ENCODE measurements at regions not wholly inside any gene's neighbourhood (a gene's known extent, or its start where the extent isn't known, plus 50 kb on each side); places are given as distances from the start of the nearest gene placed in this dataset.

- H3K9me3 ChIP-seq, result no peaks in the 10 kb centered on the region
- H3K27me3 ChIP-seq, result no peaks in the 10 kb centered on the region
- TF ChIP-seq CTCF (IDR thresholded peaks at IDR 0.05), result no peak
- no peak overlapping the region for H3K27ac ChIP-seq
- no peak for DNase-seq
- no peaks in the 10 kb centered on the region for H3K36me3 ChIP-seq
- intact Hi-C loops (cut with DNase I; ENCODE audit: low total_unique reads), result no loop called here
- H3K4me1 ChIP-seq, result peaks cover 0 to 10% (median 5%) of the 10 kb centered on the region in 4 donors
- no peak overlapping the region for H3K4me3 ChIP-seq
Measured at GRCh38 chr16:54510685-54511221, 224.2 kb upstream of the IRX3 start.

- H3K4me3 ChIP-seq, result no peak overlapping the region
- TF ChIP-seq CTCF (IDR thresholded peaks at IDR 0.05), result no peak
- no peak overlapping the region for H3K27ac ChIP-seq
- no peaks in the 10 kb centered on the region for H3K36me3 ChIP-seq
- no peaks in the 10 kb centered on the region for H3K9me3 ChIP-seq
- no peaks in the 10 kb centered on the region for H3K27me3 ChIP-seq
- intact Hi-C loops (cut with DNase I; ENCODE audit: low total_unique reads), result no loop called here
- peaks cover 0 to 15% (median 5%) of the 10 kb centered on the region in 4 donors for H3K4me1 ChIP-seq
- DNase-seq, result no peak
Measured at GRCh38 chr16:54509456-54509855, 222.9 kb upstream of the IRX3 start.

- TF ChIP-seq CTCF (IDR thresholded peaks at IDR 0.05), result no peak
- no peaks in the 10 kb centered on the region for H3K9me3 ChIP-seq
Measured at GRCh38 chr16:54508351-54508750, 221.8 kb upstream of the IRX3 start.

GRCh38 chr16:54506741-54507500 is 220.3 kb upstream of the IRX3 start:
- Histone ChIP-seq H3K27me3 (no peaks in the 10 kb centered on the region), H3K36me3 (no peaks in the 10 kb centered on the region), H3K4me3 (no peak overlapping the region), H3K9me3 (no peaks in the 10 kb centered on the region), H3K27ac (no peak overlapping the region), H3K4me1 (peaks cover 0 to 38% (median 23%) of the 10 kb centered on the region in 4 donors)
- no peak for DNase-seq
- TF ChIP-seq CTCF (IDR thresholded peaks at IDR 0.05), result no peak
- intact Hi-C loops (cut with DNase I; ENCODE audit: low total_unique reads), result no loop called here

More at GRCh38 chr16:54508351-54508750, 221.8 kb upstream of the IRX3 start:
- Histone ChIP-seq H3K36me3 (no peaks in the 10 kb centered on the region), H3K4me1 (peaks cover 0 to 26% (median 14%) of the 10 kb centered on the region in 4 donors), H3K4me3 (no peak overlapping the region), H3K27me3 (no peaks in the 10 kb centered on the region), H3K27ac (no peak overlapping the region)
- no peak for DNase-seq
- intact Hi-C loops (cut with DNase I; ENCODE audit: low total_unique reads), result no loop called here

DNA sequence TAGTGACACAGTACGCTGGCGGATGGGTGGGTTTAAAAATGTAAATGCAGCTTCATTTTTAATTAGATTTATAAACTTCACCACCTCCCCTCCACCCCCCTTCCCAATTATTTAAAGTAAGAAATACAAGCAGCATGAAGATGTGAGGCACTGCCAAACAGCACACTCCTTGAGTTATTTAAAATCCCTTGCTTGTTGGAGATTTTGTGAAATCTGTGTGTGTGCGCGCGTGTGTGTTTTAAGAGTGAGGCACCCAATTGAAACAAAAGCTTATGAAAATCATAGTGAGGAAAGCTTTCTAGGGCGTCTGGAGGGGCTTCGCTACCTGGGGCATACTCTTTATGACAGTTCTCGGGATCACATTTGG is 219.6 kb upstream of the IRX3 start:
- no peak for DNase-seq
- Histone ChIP-seq H3K36me3 (no peaks in the 10 kb centered on the region), H3K4me3 (no peak overlapping the region), H3K27ac (no peak overlapping the region), H3K4me1 (peaks cover 0 to 35% (median 20%) of the 10 kb centered on the region in 4 donors), H3K9me3 (no peaks in the 10 kb centered on the region), H3K27me3 (no peaks in the 10 kb centered on the region)
- intact Hi-C loops (cut with DNase I; ENCODE audit: low total_unique reads), result no loop called here
- TF ChIP-seq CTCF (IDR thresholded peaks at IDR 0.05), result no peak
